ENCODE measurements at regions not wholly inside any gene's neighbourhood (a gene's known extent, or its start where the extent isn't known, plus 50 kb on each side); places are given as distances from the start of the nearest gene placed in this dataset.

GRCh38 chr17:71247441-71248015 lies 873.3 kb upstream of the SOX9 start:
- DNase-seq = no peak

DNA sequence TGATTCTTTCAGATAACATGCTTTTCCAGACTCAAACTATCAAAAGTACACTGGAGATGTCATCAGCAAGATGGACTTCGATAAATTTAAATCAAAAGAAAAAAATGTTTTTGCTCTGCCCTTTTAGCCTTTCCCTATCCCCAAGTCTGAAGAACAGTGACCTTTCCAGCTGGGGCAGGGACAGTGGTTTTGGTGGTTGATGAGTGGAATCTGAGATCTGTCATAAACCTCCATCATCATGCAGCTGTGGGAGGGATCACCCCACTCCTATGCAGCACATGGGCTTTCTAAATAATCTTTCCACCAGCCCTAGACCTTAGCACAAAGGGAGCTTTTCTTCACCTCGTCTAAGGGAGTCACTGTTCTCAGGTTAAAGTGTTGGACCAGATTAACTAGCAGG lies 869.5 kb upstream of the SOX9 start:
- no peak for DNase-seq

DNA sequence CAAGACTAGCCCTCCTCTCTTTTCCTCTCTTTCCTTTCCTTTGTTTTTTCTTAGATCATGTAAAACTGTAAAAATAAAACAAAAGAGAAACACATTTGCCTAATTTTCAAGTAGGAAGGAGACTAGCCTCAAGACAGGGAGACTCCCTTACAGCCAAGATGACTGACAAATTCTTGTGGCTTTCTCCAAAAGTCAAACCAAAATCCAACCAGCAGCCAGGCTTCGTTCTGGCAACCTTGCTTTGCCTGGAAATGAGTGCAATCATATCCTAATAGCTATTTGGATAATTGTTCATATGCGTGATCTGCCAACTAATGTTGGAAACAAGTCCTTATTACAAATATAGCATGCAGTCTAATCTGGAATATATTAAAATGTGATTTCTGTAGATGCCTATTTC lies 868.9 kb upstream of the SOX9 start:
- no peak for DNase-seq

GRCh38 chr17:71252436-71252835 lies 868.4 kb upstream of the SOX9 start:
- no peak for DNase-seq

- no peak for DNase-seq
Measured at GRCh38 chr17:71257096-71257495, 863.7 kb upstream of the SOX9 start.

DNA sequence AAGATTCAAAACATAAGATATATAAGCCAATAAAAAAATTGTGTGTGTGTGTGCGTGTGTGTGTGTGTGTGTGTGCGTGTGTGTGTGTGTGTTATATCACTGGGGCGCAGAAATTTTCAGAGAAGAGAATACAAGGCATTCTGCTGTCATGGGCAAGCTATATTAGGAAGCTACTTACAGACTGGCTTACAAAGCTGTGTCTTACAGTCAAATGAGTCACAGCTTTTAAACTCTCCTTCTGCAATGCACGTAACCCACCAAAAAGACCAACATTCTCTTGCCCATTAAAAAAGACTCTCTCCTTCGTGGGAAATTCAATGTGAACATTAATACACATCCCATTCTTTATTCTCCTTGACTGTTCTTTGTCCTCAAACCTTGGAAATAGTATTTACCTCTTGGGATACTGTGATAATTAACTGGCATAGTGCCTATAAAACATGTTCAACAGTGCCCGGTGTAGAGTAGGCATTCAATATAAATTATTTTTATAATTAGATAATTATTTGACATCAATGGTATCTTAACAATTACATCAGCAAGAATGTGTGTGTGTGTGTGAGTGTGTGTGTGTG lies 860.4 kb upstream of the SOX9 start:
- DNase-seq = no peak

DNA sequence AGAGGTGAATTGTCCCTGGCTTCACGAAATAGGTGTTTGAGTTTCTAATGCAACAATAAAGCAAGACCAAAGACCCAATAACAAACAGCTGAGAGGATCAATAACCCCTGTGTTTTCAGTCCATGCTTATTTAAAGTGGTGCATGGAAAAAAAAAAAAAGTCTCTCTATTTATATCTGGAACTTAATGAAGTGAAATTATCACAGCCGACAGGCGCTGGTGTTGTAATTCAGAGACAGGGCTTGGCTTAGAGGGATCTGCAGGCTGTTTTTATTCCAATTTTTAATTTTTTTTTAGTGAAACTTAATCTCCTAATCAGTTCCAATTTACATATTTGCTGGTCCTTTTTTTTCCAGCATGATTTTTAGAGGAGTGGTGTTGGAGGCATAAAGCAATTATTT lies 858.2 kb upstream of the SOX9 start:
- DNase-seq = no peak

DNA sequence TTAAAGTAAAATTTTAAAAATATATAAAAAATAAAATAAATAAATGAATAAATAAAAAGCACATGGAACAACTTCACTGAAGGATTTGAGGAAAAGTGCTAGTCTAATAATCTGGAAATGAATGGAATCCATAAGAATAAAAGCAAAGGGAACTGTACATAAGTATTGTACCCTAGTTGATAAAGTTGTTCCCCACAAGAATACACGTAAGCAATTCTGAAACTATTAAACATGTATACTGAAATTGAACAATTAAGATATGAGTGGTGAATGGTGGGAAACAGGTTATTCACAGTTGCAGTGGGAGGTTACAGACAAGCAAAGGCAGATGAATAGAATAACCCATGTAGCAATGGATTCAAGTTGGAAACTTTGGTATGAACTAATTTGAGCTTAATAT lies 853.2 kb upstream of the SOX9 start:
- DNase-seq = no peak

DNA sequence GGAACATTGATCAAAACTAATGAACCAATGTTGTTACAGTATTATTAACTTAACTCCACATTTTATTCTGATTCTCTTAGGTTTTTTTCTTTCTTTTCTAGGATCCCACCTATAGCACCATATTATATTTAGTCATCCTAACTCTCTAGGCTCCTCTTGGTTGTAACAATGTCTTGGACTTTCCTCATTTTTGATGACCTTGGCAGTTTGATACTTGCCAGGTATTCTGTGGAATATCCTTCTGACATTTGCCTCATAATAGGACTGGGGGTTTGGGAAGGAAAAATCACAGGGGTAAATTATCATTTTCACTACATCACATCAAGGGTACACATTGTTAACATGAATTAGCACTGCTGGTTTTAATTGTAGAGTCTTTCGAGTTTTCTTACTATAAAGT lies 851.6 kb upstream of the SOX9 start:
- DNase-seq = no peak

DNA sequence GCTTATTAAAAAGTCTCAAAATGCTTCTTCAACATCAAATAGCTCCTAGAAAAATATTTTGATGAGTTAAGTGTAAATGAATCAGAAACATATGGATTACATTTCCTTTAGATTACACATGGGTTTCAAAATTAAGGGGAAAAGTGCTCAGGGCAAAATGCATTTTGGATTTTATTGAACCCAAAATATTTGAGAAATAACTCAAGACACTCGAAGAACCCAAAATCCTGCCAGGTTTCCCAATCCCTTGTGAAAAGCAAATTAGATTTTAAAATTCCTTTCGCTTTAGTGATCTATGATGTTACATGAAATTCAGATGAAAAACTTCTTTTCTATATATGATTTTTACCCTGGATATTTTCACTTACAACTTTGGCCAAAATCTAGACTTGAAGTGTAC lies 847.4 kb upstream of the SOX9 start:
- DNase-seq = no peak

DNA sequence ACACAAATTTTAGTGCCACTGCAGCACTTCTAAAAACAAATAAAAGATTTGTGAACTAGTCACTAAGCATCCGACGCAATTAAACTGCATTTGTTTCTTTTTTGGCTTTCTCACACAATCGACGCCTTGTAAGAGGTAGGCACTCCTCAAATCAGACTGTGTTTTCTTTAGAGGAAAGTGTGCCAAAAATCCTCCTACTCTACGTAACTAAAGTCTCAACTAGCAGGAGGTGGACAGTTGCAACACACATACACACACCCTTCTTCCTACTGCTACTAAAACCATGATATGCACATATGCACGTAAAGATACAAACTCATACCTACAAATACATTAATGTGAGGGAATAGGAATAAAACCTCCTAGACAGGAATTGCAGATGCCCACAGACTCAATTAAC lies 844.7 kb upstream of the SOX9 start:
- no peak for DNase-seq

- no peak for DNase-seq
Measured at GRCh38 chr17:71283486-71283885, 837.3 kb upstream of the SOX9 start.

GRCh38 chr17:71284032-71284755 lies 836.6 kb upstream of the SOX9 start:
- no peak for DNase-seq

- DNase-seq = no peak
Measured at GRCh38 chr17:71286625-71287024, 834.2 kb upstream of the SOX9 start.

- no peak for DNase-seq
Measured at GRCh38 chr17:71287071-71287823, 833.6 kb upstream of the SOX9 start.

GRCh38 chr17:71292006-71292405 lies 828.8 kb upstream of the SOX9 start:
- no peak for DNase-seq

DNA sequence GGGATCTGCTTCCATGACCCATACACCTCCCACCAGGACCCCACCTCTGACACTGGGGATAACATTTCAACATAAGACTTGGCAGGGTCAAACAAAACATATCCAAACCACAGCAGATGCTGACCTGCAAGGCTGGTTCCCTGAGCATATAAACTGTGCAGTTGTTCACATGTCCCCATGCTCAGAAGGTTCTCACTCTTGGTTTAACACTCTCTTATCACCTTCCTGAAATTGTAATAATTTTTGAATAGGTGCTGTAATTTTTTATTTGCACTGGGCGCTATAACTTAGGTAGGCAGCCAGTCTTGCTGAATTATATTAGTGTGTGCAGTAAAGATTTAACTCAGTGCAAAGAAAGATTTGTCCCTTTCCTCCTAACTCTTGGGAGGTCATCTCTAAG lies 824.8 kb upstream of the SOX9 start:
- no peak for DNase-seq

DNA sequence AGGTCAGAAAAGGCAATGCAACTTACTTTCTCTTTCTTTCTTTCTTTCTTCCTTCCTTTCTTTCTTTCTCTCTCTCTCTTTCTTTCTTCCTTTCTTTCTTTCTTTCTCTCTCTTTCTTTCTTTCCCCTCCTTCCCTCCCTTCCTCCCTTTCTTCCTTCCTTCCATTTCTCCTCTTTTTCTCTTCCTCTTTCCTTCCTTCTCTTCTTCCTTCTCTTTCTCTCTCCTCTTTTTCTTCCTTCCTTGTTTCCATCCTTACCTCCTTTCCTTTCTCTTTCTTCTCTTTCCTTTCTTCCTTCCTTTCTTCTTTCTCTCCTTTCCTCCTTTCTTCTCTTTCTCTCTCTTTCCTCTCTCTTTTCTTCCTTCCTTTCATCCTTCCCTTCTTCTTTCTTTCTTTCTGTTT lies 819.8 kb upstream of the SOX9 start:
- no peak for DNase-seq

DNA sequence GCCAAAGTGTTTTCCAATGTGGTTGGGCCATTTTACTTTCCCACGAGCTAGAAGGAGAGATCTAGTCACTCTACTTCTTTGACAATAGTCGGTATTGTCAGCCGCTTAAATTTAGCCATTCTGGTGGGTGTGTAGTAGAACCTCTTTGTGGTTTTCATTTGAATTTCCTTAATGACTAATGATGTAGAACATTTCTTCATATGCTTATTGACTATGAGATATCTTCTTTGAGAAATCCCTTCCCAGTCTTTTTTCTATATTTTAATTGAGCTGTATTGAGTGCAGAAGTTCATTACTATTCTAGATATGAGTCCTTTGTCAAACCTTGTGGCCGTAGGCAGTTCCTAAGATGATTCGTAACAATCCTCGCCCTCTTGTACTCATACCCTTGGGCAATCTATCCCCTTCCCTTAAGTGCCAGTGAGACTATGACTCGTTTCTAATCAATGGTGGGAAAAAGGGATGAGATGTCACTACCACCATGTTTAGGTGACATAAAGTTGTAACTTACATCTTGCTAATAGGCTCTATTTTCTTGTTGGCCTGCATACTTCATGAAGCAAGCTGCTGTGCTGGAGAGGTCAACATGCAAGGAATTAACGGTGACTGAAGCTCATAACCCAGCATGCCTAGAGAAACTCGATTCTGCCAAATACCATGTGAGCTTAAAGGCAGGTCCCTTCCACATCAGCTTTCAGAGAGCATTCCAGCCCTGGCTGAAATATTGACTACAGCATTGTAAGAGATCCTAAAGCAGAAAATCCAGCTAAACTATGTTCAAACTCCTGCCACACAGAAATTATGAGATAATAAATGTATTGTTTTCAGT lies 817.9 kb upstream of the SOX9 start:
- DNase-seq = no peak

- DNase-seq = no peak
Measured at GRCh38 chr17:71304498-71305158, 816.2 kb upstream of the SOX9 start.

DNA sequence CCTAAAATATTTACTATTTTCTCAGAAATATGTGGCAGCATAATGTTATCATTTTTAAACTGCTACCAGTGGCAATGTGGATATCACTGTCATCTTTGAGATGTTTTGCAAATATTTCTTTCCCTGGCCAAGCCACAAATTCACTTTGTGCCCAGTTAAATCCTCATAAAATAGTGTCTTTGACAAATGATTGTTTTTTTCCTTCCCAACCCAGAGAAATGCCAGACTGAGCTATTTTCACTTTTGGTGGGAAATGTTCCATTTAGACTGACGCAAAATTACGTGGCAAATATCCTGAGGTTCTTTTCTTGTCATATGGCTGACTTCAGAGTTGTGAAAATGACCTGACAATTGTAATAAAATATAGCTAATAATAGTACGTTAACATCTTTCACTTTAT lies 807.0 kb upstream of the SOX9 start:
- no peak for DNase-seq

DNA sequence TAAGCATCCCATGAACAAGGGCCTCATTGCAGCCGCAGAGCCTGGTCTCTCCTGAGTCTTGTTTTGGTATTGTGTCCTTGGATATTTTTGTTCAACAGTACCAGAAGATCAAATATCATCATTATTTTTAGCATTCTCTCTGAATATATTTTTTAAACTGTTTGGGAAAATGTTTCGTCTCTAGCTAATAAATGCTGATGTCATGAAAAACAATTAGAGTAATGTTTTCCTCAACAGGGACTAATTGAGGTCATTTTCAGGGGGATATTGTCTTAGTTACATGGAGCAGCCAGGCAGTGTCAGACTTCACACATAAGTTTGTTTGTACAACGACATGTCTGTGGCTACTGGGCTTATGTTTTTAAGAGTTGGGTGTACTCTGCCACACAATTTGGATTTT lies 805.3 kb upstream of the SOX9 start:
- DNase-seq = no peak

All from amniotic stem cell (primary cell).